NCI-H748 (cell line): ENCODE measurements at regions not wholly inside any gene's neighbourhood (a gene's known extent, or its start where the extent isn't known, plus 50 kb on each side); places are given as distances from the start of the nearest gene placed in this dataset.

Source experiments
- DNase-seq: peaks from one replicate; lab custom pipeline; 2025; ENCODE audit not compliant: unreplicated experiment; lab: John Stamatoyannopoulos, UW

GRCh38 chr18:45478889-45479288 is 136.4 kb upstream of the SLC14A2 start:
- no peak for DNase-seq

- no peak for DNase-seq
Measured at GRCh38 chr18:45480219-45481015, 134.9 kb upstream of the SLC14A2 start.

- DNase-seq: no peak
Measured at GRCh38 chr18:45481821-45482220, 133.5 kb upstream of the SLC14A2 start.

GRCh38 chr18:45482286-45482685 is 133.0 kb upstream of the SLC14A2 start:
- no peak for DNase-seq

GRCh38 chr18:45487581-45487980 is 127.7 kb upstream of the SLC14A2 start:
- no peak for DNase-seq

GRCh38 chr18:45488645-45489044 is 126.6 kb upstream of the SLC14A2 start:
- DNase-seq: no peak

- no peak for DNase-seq
Measured at GRCh38 chr18:45493830-45494229, 121.4 kb upstream of the SLC14A2 start.

- no peak for DNase-seq
Measured at GRCh38 chr18:45494811-45495210, 120.5 kb upstream of the SLC14A2 start.

GRCh38 chr18:45496741-45497140 is 118.5 kb upstream of the SLC14A2 start:
- DNase-seq: no peak

GRCh38 chr18:45497595-45498286 is 117.5 kb upstream of the SLC14A2 start:
- no peak for DNase-seq

- no peak for DNase-seq
Measured at GRCh38 chr18:45498287-45498658, 117.0 kb upstream of the SLC14A2 start.

GRCh38 chr18:45503990-45504389 is 111.3 kb upstream of the SLC14A2 start:
- DNase-seq: no peak

- no peak for DNase-seq
Measured at GRCh38 chr18:45505497-45506206, 109.6 kb upstream of the SLC14A2 start.

GRCh38 chr18:45506951-45507350 is 108.3 kb upstream of the SLC14A2 start:
- DNase-seq: no peak

GRCh38 chr18:45509535-45509934 is 105.7 kb upstream of the SLC14A2 start:
- DNase-seq: no peak

GRCh38 chr18:45510656-45511055 is 104.6 kb upstream of the SLC14A2 start:
- no peak for DNase-seq

- DNase-seq: no peak
Measured at GRCh38 chr18:45512363-45512953, 102.8 kb upstream of the SLC14A2 start.

- DNase-seq: no peak
Measured at GRCh38 chr18:45517181-45517741, 98.0 kb upstream of the SLC14A2 start.

- DNase-seq: peak; percentile 56
Measured at GRCh38 chr18:45518311-45519155, 96.7 kb upstream of the SLC14A2 start.
